H1 (cell line): ENCODE measurements at regions not wholly inside any gene's neighbourhood (a gene's known extent, or its start where the extent isn't known, plus 50 kb on each side); places are given as distances from the start of the nearest gene placed in this dataset.

Experiments
- CTCF ChIA-PET: fragments of 300-600 bp; sonication (Branson Sonifier 250); formaldehyde crosslinking; loops from one replicate; lab custom pipeline; 2021; ENCODE audit not compliant: partially characterized antibody; lab: Charles Lee
- POLR2A ChIA-PET: fragments of 300-600 bp; sonication (Branson Sonifier 250); formaldehyde crosslinking; loops from one replicate; lab custom pipeline; 2021; ENCODE audit warnings: inconsistent platforms; ENCODE audit not compliant: partially characterized antibody; lab: Charles Lee
- DNase-seq, 2 experiments: peaks; one replicate each; pipeline versions ENCODE4 v3.0.0 to v3.0.0-alpha.2; 2010 to 2022; ENCODE audit warnings: low spot score in 2 of 2, low read depth in 1 of 2, mixed read lengths in 1 of 2
- FAIRE-seq: peaks from 2 replicates; lab custom pipeline; 2011; peaks lifted over from hg19 to GRCh38; lab: Jason Lieb, UNC
- H2AFZ ChIP-seq: 2 replicates; pipeline ENCODE4 v1.8.1; 2012; ENCODE audit warnings: low read length, inconsistent platforms
- H2AK5ac ChIP-seq: 2 replicates; pipeline ENCODE4 v1.6.1; 2013; ENCODE audit warnings: low read depth, low read length
- H2BK120ac ChIP-seq: replicated peaks from 2 replicates; pipeline ENCODE3; 2013; ENCODE audit warnings: low read depth, low read length, inconsistent platforms
- H2BK12ac ChIP-seq: 2 replicates; pipeline ENCODE4 v1.6.1; 2013; ENCODE audit warnings: low read depth, low read length
- H2BK15ac ChIP-seq: 2 replicates; pipeline ENCODE4 v1.6.1; 2013; ENCODE audit warnings: low read length
- H2BK20ac ChIP-seq: 2 replicates; pipeline ENCODE4 v1.6.1; 2013; ENCODE audit warnings: low read length
- H2BK5ac ChIP-seq: 2 replicates; pipeline ENCODE4 v1.6.1; 2013; ENCODE audit warnings: low read depth, low read length
- H3K14ac ChIP-seq: 2 replicates; pipeline ENCODE4 v1.6.1; 2013; ENCODE audit warnings: inconsistent platforms; ENCODE audit not compliant: insufficient read length
- H3K18ac ChIP-seq: 2 replicates; pipeline ENCODE4 v1.6.1; 2013; ENCODE audit warnings: low read length; ENCODE audit errors: extremely low read depth
- H3K23ac ChIP-seq: 2 replicates; pipeline ENCODE4 v1.6.1; 2013; ENCODE audit warnings: inconsistent platforms; ENCODE audit not compliant: insufficient read length
- H3K23me2 ChIP-seq: 2 replicates; pipeline ENCODE4 v1.6.1; 2013; ENCODE audit warnings: low read depth, low read length
- H3K27ac ChIP-seq: 2 replicates; pipeline ENCODE4 v1.6.1; 2011; ENCODE audit warnings: low read depth, low read length, inconsistent platforms
- H3K27me3 ChIP-seq, 4 experiments: replicated peaks in 1 of 4; 1 replicate in 1 of 4; 2 replicates in 3 of 4; pipeline versions ENCODE4 v1.6.1 to v1.8.1; 2011 to 2013; ENCODE audit warnings: low read length in 3 of 4, mild to moderate bottlenecking in 3 of 4, inconsistent platforms in 2 of 4, mixed read lengths in 2 of 4, moderate library complexity in 1 of 4; ENCODE audit not compliant: control insufficient read depth in 3 of 4, insufficient read depth in 3 of 4; ENCODE audit errors: extremely low read depth in 1 of 4
- H3K36me3 ChIP-seq, 4 experiments: 2 replicates each; pipeline versions ENCODE4 v1.6.1 to v1.8.1; 2011 to 2013; ENCODE audit warnings: mild to moderate bottlenecking in 4 of 4, low read length in 3 of 4, moderate library complexity in 2 of 4, control low read depth in 1 of 4, inconsistent platforms in 1 of 4; ENCODE audit not compliant: insufficient read depth in 4 of 4, control insufficient read depth in 2 of 4
- H3K4ac ChIP-seq: replicated peaks from 2 replicates; pipeline ENCODE3; 2013; ENCODE audit warnings: low read length, low read depth, mixed read lengths, inconsistent platforms; ENCODE audit not compliant: insufficient read length
- H3K4me1 ChIP-seq, 4 experiments: replicated peaks in 1 of 4; 1 replicate in 1 of 4; 2 replicates in 3 of 4; pipeline versions ENCODE4 v1.6.1 to v1.8.1; 2011 to 2013; ENCODE audit warnings: low read length in 3 of 4, inconsistent platforms in 2 of 4, mixed read lengths in 1 of 4; ENCODE audit not compliant: insufficient read depth in 4 of 4, control insufficient read depth in 3 of 4
- H3K4me2 ChIP-seq, 2 experiments: 2 replicates each; pipeline versions ENCODE4 v1.6.1 to v1.8.1; 2011 to 2013; ENCODE audit warnings: low read depth in 2 of 2, low read length in 2 of 2, control low read depth in 1 of 2, inconsistent platforms in 1 of 2, mild to moderate bottlenecking in 1 of 2; ENCODE audit not compliant: insufficient read depth in 1 of 2
- H3K4me3 ChIP-seq, 4 experiments: fragments of 200-600, 300-600 bp in 1 of 4; sonication (generic), shearing (Covaris generic), sonication (Bioruptor Twin) in 1 of 4; 2 replicates each; pipeline versions ENCODE4 v1.5.1 to v1.8.1; 2011 to 2016; ENCODE audit warnings: low read length in 4 of 4, low read depth in 3 of 4, control low read depth in 2 of 4, inconsistent platforms in 2 of 4, mild to moderate bottlenecking in 2 of 4, mixed read lengths in 1 of 4, moderate library complexity in 1 of 4; ENCODE audit not compliant: insufficient read depth in 2 of 4; ENCODE audit errors: extremely low read depth in 1 of 4
- H3K56ac ChIP-seq: replicated peaks from 2 replicates; pipeline ENCODE3; 2013; ENCODE audit warnings: low read depth, mild to moderate bottlenecking, mixed read lengths, low read length, inconsistent platforms; ENCODE audit not compliant: insufficient read length
- H3K79me1 ChIP-seq: 2 replicates; pipeline ENCODE4 v1.6.1; 2013; ENCODE audit warnings: low read depth, low read length, control low read depth
- H3K79me2 ChIP-seq, 2 experiments: 2 replicates each; pipeline versions ENCODE4 v1.6.1 to v1.8.1; 2012 to 2013; ENCODE audit warnings: low read length in 2 of 2, mild to moderate bottlenecking in 2 of 2, inconsistent platforms in 1 of 2; ENCODE audit not compliant: insufficient read depth in 2 of 2, control insufficient read depth in 1 of 2
- H3K9ac ChIP-seq, 4 experiments: replicated peaks in 1 of 4; 1 replicate in 1 of 4; 2 replicates in 3 of 4; pipeline versions ENCODE4 v1.6.1 to v1.8.1; 2011 to 2013; ENCODE audit warnings: low read depth in 3 of 4, low read length in 3 of 4, control low read depth in 2 of 4, mild to moderate bottlenecking in 2 of 4, moderate library complexity in 2 of 4, inconsistent platforms in 1 of 4; ENCODE audit errors: extremely low read depth in 1 of 4
- H3K9me3 ChIP-seq, 2 experiments: 2 replicates each; pipeline versions ENCODE4 v1.6.1 to v1.8.1; 2012 to 2013; ENCODE audit warnings: mild to moderate bottlenecking in 2 of 2, moderate library complexity in 2 of 2, control low read depth in 1 of 2, inconsistent platforms in 1 of 2, low read depth in 1 of 2, low read length in 1 of 2, mixed read lengths in 1 of 2; ENCODE audit not compliant: insufficient read depth in 2 of 2
- H4K20me1 ChIP-seq, 2 experiments: replicated peaks in 1 of 2; 2 replicates each; pipeline versions ENCODE3 to v1.8.1; 2011 to 2013; ENCODE audit warnings: inconsistent platforms in 2 of 2, low read length in 2 of 2, mild to moderate bottlenecking in 1 of 2; ENCODE audit not compliant: insufficient read depth in 2 of 2, control insufficient read depth in 1 of 2
- H4K5ac ChIP-seq: 2 replicates; pipeline ENCODE4 v1.6.1; 2013; ENCODE audit warnings: low read length, low read depth, mixed read lengths, inconsistent platforms; ENCODE audit not compliant: insufficient read length
- H4K8ac ChIP-seq: 2 replicates; pipeline ENCODE4 v1.8.0; 2013; ENCODE audit warnings: mild to moderate bottlenecking, moderate library complexity, low read length, inconsistent platforms; ENCODE audit not compliant: insufficient read depth; ENCODE audit errors: extremely low read depth
- H4K91ac ChIP-seq: replicated peaks from 2 replicates; pipeline ENCODE3; 2013; ENCODE audit warnings: low read length, mixed read lengths, inconsistent platforms; ENCODE audit not compliant: insufficient read length
- BCL11A ChIP-seq, 2 experiments: IDR thresholded peaks; one replicate each; pipeline ENCODE4 v1.6.1; 2011; ENCODE audit warnings: low read depth in 2 of 2, low read length in 2 of 2, mild to moderate bottlenecking in 2 of 2
- CBX8 ChIP-seq: fragments of 300-800, 300-1000 bp; sonication (generic); IDR thresholded peaks from 2 replicates; pipeline ENCODE4 v1.7.1; 2016; ENCODE audit warnings: low read depth, low read length, borderline replicate concordance
- CEBPB ChIP-seq: IDR thresholded peaks from 2 replicates; pipeline ENCODE4 v1.6.1; 2012; ENCODE audit warnings: low read depth, low read length
- CTBP2 ChIP-seq: IDR thresholded peaks from 2 replicates; pipeline ENCODE4 v1.7.0; 2011; ENCODE audit warnings: borderline replicate concordance, mild to moderate bottlenecking, moderate library complexity, mixed read lengths, low read length; ENCODE audit not compliant: insufficient read depth, insufficient read length
- EP300 ChIP-seq, 2 experiments: IDR thresholded peaks; 1 replicate in 1 of 2; 2 replicates in 1 of 2; pipeline ENCODE4 v1.6.1; 2011 to 2012; ENCODE audit warnings: low read depth in 2 of 2, low read length in 2 of 2, mild to moderate bottlenecking in 2 of 2, borderline replicate concordance in 1 of 2, inconsistent platforms in 1 of 2, moderate library complexity in 1 of 2
- KDM1A ChIP-seq: fragments of 200-600, 300-600 bp; sonication (generic); IDR thresholded peaks from 2 replicates; pipeline ENCODE4 v1.7.1; 2016; ENCODE audit warnings: mild to moderate bottlenecking, low read length, borderline replicate concordance
- KDM4A ChIP-seq: IDR thresholded peaks from one replicate; pipeline ENCODE4 v1.7.1; 2012; ENCODE audit warnings: low read depth, mild to moderate bottlenecking, moderate library complexity, low read length, inconsistent platforms; ENCODE audit not compliant: severe bottlenecking
- POU5F1 ChIP-seq: IDR thresholded peaks from 2 replicates; pipeline ENCODE4 v1.6.1; 2011; ENCODE audit warnings: low read depth, mild to moderate bottlenecking, low read length, moderate library complexity
- SIN3A ChIP-seq, 2 experiments: IDR thresholded peaks in 1 of 2; conservative IDR thresholded peaks in 1 of 2; 2 replicates each; pipeline ENCODE4 v1.6.1; 2011 to 2012; ENCODE audit warnings: low read length in 2 of 2, improper control_type of control experiment in 1 of 2, low read depth in 1 of 2, mild to moderate bottlenecking in 1 of 2
- WGBS, 2 experiments: shearing (Covaris generic) in 1 of 2; methylation state at CpG; one replicate each; pipeline versions ENCODE4 v1.1.6 to v1.1.7; 2013 to 2015; ENCODE audit warnings: low lambda C conversion rate in 2 of 2, mixed read lengths in 2 of 2, inconsistent platforms in 1 of 2, low coverage in 1 of 2, missing lambda C conversion rate in 1 of 2; ENCODE audit not compliant: insufficient replicate concordance in 2 of 2, insufficient coverage in 1 of 2, insufficient read length in 1 of 2; ENCODE audit errors: extremely low coverage in 1 of 2, missing lambda C conversion rate in 1 of 2; 5-methylcytosine and 5-hydroxymethylcytosine counted together
- TF ChIP-seq, protein P1 (sequence below): IDR thresholded peaks from 2 replicates; pipeline ENCODE4 v1.6.1; 2011; ENCODE audit warnings: low read depth, mild to moderate bottlenecking, low read length; ENCODE audit not compliant: insufficient read depth

DNA sequence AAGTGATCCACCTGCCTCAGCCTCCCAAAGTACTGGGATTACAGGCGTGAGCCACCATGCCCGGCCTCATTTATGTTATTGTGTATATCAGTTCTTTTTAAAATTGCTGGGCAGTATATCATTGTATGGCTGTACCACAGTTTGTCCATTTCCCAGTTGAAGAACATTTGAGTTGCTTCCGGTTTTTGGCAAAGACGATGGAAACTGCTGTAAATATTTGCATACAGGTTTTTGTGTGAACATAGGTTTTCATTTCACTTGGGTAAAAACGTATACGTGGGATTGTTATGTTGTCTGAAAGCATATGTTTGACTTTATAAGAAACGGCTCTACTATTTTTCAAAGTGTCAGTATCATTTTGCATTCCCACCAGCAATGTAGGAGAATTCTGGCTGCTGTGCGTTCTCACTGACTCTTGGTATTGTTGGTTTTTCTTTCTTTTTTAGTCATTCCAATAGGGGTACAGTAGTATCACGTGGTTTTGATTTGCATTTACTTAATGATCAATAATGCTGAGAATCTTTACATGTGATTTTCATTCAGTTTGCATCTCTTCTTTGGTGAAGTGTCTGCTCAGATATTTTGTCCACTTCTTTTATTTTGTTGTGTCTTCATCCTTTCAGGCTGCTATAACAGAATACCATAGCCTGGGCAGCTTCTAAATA lies 63.2 kb upstream of the GOT2 start:
- Histone ChIP-seq H4K20me1 (no peaks in the 10 kb centered on the region), H2AFZ (no peak overlapping the region), H4K8ac (no peak overlapping the region), H2AK5ac (no peak overlapping the region), H3K14ac (no peak overlapping the region), H3K4me3 (no peak overlapping the region), H3K23me2 (no peaks in the 10 kb centered on the region), H3K79me1 (no peaks in the 10 kb centered on the region), H3K9ac (no peak overlapping the region), H2BK12ac (no peak overlapping the region), H3K56ac (no peak overlapping the region), H3K27me3 (no peaks in the 10 kb centered on the region), H2BK5ac (no peak overlapping the region), H3K9me3 (peaks cover 2% of the 10 kb centered on the region in 2 experiments; a peak in 3 of 4 replicates), H3K4ac (no peak overlapping the region), H3K18ac (no peak overlapping the region), H3K27ac (no peak overlapping the region), H4K5ac (no peak overlapping the region), H2BK120ac (no peak overlapping the region), H3K4me2 (no peak overlapping the region), H2BK20ac (no peak overlapping the region), H2BK15ac (no peak overlapping the region), H3K79me2 (no peaks in the 10 kb centered on the region), H4K91ac (no peak overlapping the region), H3K36me3 (no peaks in the 10 kb centered on the region), H3K23ac (no peak overlapping the region), H3K4me1 (no peaks in the 10 kb centered on the region; a peak in 1 of 7 replicates)
- ChIA-PET CTCF (no interaction called here), POLR2A (no interaction called here)
- FAIRE-seq, result no peak
- no peak for DNase-seq
- 93% methylated on average over 9 of the region's 9 CpGs; no CpG with 5 or more reads in 1 of the 2 experiments for WGBS, 2 experiments
- TF ChIP-seq KDM4A (no peak), CEBPB (no peak), CTBP2 (no peak), KDM1A (no peak), SIN3A (conservative IDR thresholded peaks at IDR 0.05 in 1 of 2, IDR thresholded peaks at IDR 0.05 in 1 of 2; ENCODE audit: low read depth in 1 of 2, low read length in 2 of 2) (no peak), EP300 (IDR thresholded peaks at IDR 0.05; ENCODE audit: borderline replicate concordance in 1 of 2, low read depth in 2 of 2, low read length in 2 of 2) (no peak), BCL11A (IDR thresholded peaks at IDR 0.05; ENCODE audit: low read depth in 2 of 2, low read length in 2 of 2) (no peak), CBX8 (no peak), POU5F1 (no peak)
- TF ChIP-seq, protein P1, sequence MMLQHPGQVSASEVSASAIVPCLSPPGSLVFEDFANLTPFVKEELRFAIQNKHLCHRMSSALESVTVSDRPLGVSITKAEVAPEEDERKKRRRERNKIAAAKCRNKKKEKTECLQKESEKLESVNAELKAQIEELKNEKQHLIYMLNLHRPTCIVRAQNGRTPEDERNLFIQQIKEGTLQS, result no peak
